Stimulated activated CD4-positive, alpha-beta T cell treated with anti-CD3 and anti-CD28 coated beads, Interleukin-12 subunit alpha, Interleukin-12 subunit beta, amount 100 ng/mL, for 24 hours (primary cell): ENCODE measurements at regions not wholly inside any gene's neighbourhood (a gene's known extent, or its start where the extent isn't known, plus 50 kb on each side); places are given as distances from the start of the nearest gene placed in this dataset.

Source experiments
- DNase-seq, 2 experiments: peaks; one replicate each; pipeline ENCODE4 v3.0.0-alpha.2; 2020; ENCODE audit warnings: low read depth in 2 of 2

- no peak for DNase-seq
Measured at GRCh38 chr22:27561286-27561904, 240.2 kb downstream of the MN1 start.

GRCh38 chr22:27564806-27565205 is 236.8 kb downstream of the MN1 start:
- no peak for DNase-seq

DNA sequence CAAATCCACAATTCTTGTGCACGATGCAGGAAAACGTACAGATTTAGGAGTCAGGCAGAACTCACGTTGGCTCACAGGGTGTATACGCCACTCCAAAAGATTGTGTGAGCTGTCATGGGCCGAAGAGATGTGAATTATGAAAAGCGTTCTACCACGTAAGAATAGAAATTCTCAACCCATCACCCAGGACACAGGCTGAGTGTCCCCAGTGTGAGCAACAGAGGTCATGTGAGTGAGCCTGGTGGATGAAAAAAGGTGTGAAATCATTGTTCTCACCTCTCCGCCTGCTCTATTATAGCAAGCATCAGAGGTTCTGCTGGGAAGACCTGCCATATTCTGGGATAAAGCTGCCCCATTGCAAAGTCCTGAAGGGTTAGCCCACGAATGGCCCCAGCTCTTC is 235.0 kb downstream of the MN1 start:
- DNase-seq, result no peak

- no peak for DNase-seq
Measured at GRCh38 chr22:27568265-27568664, 233.3 kb downstream of the MN1 start.

DNA sequence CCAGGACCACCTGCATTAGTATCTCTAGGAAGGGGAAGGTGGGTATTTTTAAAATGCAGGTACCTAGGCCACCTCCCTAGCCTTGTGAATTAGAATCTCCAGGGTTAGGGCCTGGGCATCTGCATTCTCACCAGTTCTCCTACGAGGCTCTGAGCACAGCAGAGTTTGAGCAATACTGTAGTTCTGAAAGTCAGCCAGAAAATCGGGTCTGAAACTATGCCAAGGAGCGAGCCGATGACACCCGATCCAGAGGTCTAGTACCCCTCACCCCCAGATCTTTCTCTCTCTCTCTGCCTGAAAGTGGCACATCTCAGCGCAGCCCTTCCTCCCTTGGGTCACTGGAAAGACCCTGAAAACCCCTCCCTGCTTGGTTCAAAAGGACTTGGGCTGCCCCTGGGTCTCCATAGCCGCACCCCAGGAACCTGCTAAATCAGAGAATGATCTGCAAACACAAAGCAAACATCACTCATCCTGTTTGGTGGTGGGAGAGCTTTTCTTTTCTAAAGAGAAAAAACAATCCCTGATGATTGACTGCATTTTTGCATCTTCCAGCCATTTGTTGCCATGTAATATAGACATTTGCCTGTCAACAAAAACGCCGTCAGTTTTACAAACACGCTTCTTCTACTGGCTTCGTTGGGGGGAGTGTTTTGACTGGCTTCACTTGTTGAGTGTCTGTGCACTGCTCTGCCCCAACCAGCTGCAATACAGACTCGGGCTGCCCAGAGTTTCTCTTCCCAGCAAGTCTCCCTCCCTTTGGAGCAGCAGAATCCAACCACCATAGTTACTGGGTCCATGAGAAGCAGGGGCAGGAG is 229.9 kb downstream of the MN1 start:
- DNase-seq, result no peak

DNA sequence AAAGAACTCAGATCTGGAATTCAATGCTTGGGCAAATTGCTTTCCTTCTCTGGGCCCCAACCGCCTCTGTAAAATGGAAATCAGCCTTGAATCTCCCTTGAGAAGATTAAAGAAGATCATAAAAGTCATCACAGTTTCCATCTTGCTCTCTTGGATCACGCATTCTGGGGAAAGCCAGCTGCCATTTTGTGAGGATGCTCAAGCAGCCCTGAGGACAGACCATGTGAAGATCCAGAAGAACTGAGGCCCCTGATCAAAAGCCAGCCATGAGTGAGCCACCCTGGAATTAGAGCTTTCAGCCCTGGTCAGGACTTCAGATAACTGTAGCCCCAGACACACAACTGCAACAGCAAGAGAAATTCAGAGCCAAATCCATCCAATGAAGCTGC is 229.3 kb downstream of the MN1 start:
- no peak for DNase-seq

DNA sequence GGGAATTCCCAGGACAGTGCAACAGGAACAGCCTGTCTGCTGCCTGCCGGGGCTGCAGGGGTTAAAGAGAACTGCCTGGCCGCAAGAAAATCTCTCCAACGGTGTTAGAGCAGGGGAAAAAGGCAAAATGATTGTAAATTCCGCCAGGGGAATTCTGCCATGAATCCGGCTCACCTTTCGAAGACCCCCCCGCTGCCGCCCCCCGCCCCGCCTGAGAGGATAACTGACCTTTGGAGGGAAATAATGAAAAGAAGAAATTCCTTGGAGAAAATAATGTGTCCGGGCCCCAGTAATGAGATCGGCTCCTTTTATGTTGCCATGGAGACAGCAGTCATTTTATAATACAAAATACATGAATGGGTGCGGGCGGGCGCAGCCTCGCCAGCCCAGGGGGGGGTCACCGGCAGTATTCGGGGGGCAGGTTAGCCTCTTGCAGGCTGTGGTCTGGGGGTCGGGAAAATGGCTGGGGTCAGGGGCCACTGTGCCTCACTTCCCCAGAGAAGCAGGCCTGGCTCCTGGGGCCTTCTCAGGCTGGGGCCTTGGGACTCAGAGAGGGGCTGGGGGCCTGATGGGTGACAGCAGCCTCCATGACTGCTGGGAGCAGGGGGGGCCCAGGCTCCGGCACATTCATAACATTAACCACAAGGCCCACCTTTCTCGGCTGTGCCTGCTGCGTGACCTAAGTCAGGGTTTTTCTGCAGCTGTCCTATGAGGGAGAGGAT is 228.1 kb downstream of the MN1 start:
- DNase-seq, result no peak

DNA sequence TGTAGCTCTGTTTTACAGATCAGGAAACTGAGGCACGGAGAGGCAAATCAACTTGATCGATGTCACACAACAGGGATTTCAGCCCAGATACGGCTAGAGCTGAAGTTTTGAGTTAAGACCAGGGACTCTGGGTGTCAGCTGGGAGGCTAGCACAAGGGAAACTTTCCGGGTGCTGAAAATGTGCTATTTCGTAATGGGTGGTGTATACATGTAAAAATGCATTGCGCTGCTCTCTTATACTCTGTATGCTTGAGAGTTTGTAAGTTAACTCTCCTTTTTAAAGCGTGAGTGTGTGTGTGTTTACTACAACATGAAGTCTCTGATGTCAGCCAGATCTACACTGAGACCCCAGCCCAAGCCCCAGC is 227.6 kb downstream of the MN1 start:
- DNase-seq, result no peak

DNA sequence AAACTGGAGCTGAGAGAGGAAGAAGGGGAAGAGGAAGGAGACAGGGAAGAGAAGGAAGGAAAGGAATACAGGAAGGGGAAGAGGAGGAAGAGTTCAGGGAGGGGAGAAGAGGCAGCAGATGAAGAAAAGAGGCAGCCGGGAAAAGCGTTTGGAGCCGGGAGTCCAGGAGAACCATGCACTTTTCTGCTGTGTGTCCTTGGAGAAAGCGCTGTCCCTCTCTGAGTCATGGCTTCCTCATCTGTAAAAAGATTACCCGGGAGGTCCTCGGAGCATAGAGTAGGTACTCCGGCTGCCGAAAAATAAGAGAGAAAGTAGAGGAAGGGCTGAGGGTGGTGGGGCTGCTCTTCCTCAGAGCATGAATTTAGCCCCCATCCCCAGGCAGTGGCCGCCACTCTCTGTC is 226.9 kb downstream of the MN1 start:
- DNase-seq, result no peak

GRCh38 chr22:27575348-27575747 is 226.2 kb downstream of the MN1 start:
- no peak for DNase-seq

GRCh38 chr22:27576413-27576812 is 225.1 kb downstream of the MN1 start:
- DNase-seq, result no peak

- no peak for DNase-seq
Measured at GRCh38 chr22:27576815-27577573, 224.6 kb downstream of the MN1 start.

DNA sequence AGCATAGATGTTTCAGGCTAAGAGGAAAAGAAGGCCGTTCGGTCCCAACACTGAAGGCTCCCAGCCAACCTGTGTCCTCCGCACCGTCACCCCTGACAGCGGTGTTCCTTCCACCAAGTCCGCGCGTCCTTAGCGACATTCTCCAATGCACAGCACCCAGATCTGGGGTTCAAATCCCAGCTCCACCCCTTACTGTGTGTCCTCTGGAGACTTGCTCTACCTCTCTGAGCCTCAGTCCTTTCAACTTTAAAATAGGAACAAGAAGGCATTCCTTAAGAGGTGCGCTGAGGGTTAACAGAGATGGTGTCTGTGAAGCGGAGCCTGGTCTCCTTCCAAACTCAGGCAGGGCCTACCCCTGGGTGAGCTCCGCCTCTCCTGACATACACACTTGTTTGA is 224.0 kb downstream of the MN1 start:
- DNase-seq, result no peak

DNA sequence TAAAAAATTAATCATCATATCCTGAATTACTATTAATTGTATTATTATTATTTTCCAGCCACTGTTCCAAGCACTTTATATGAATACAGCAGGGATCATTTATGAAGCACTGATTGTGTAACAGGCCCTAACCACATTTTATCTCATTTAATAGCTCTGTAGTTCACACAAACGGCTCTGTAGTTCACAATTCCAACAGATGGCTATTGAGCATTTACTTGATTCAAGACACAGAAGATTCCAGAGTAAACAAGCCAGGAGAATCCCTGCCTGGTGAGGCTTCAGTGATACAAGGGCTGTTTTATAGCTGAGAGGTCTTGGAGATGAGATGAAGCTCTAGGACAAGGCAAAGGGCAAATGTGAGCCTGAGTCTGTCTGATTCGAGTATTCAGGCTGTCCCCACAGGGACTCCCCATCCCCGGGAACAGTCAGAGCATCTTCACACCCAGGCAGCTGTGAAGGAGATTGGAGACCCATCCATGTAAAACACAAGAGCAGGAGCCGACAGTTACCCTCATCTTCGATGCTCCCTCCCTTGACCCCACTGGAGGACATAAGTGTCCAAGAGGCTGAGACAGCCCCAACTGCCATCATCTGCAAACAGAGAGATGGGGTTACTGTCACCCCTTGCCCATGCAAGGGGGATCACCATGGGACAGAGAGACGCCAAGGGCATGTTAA is 222.5 kb downstream of the MN1 start:
- DNase-seq, result no peak

GRCh38 chr22:27580311-27580897 is 221.2 kb downstream of the MN1 start:
- DNase-seq, result no peak

DNA sequence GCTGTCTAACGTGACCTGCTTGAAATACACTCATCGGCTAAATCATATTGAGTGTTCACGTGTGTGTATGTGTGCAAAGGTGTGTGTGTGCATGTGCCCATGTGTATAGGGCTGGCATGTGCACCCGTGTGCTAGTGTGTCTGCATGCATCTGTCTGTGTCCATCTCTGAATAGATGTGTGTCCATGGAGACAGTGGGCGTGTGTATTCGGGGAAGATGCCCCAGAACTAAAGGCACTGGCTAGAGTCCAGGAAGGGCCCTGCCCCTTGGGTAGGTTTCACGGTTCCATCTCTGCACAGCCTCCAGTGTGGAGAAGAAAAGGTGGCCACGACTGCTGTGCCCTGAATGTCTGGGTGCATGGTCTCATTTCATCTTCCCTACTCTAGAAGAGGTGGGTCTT is 220.3 kb downstream of the MN1 start:
- no peak for DNase-seq

- DNase-seq, result no peak
Measured at GRCh38 chr22:27581688-27582087, 219.9 kb downstream of the MN1 start.

- no peak for DNase-seq
Measured at GRCh38 chr22:27583856-27584255, 217.7 kb downstream of the MN1 start.

DNA sequence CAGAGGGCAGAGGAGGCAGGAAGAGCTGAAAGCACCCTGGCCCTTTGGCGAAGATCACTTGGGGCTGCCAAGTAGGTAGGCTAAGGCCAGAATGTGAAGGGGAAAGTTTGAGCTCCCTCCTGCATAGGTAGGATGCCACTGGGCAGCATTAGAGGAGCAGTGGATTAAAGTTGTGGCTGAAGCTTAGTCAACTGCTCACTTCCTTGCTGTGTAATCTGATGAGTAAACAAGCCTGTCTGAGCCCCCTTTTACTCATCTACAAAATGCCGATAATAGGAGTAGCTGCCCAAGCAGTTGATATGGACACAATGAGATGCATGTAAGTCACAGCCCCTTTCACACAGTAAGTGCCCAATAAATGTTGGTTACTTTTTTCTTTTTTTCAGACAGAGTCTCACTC is 216.4 kb downstream of the MN1 start:
- DNase-seq, result no peak

DNA sequence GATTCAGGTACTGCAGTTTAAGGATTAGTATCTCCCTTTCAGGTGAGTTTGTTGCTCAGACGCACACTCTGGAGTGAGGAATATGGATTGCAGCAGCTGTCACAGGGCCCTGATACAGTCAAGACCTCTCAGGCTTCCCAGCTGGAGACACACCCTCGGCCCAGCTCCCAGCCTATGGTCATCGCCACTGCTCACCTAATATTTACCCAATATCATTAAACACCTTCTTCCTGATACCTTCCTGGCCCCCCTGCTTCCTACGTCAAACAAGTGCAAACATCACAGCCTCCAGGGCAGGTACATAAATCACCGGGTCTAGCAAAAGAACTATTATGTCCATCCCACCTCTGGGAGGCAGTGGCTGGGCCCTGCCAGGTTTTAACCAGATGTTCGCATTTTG is 213.3 kb downstream of the MN1 start:
- no peak for DNase-seq

- no peak for DNase-seq
Measured at GRCh38 chr22:27588915-27589314, 212.6 kb downstream of the MN1 start.
